Trophoblast cell (in vitro differentiated cells and primary cell): ENCODE measurements at regions not wholly inside any gene's neighbourhood (a gene's known extent, or its start where the extent isn't known, plus 50 kb on each side); places are given as distances from the start of the nearest gene placed in this dataset.
A peak's percentile ranks its signal among the peaks of the same experiment; 100 is the strongest.

ENCODE experiments used
- DNase-seq, 2 donors: peaks; one replicate each; pipeline ENCODE4 v3.0.0-alpha.2; 2016
- H2AFZ ChIP-seq: 2 replicates; pipeline ENCODE4 v1.6.1; 2013; ENCODE audit warnings: low read length, moderate library complexity, mild to moderate bottlenecking; ENCODE audit not compliant: insufficient read depth, poor library complexity
- H2AK5ac ChIP-seq: 2 replicates; pipeline ENCODE4 v1.6.1; 2013; ENCODE audit warnings: mild to moderate bottlenecking, low read length
- H2BK120ac ChIP-seq: 2 replicates; pipeline ENCODE4 v1.6.1; 2013; ENCODE audit warnings: low read length, mild to moderate bottlenecking, moderate library complexity; ENCODE audit not compliant: insufficient read depth, poor library complexity
- H2BK12ac ChIP-seq: 2 replicates; pipeline ENCODE4 v1.6.1; 2013; ENCODE audit warnings: mild to moderate bottlenecking, low read length, moderate library complexity
- H2BK5ac ChIP-seq: 2 replicates; pipeline ENCODE4 v1.6.1; 2013; ENCODE audit warnings: low read length, low read depth, moderate library complexity, mild to moderate bottlenecking; ENCODE audit not compliant: poor library complexity
- H3K14ac ChIP-seq: 2 replicates; pipeline ENCODE4 v1.6.1; 2013; ENCODE audit warnings: mild to moderate bottlenecking, low read length
- H3K18ac ChIP-seq: 2 replicates; pipeline ENCODE4 v1.6.1; 2013; ENCODE audit warnings: mild to moderate bottlenecking, low read length
- H3K23ac ChIP-seq: 2 replicates; pipeline ENCODE4 v1.6.1; 2013; ENCODE audit warnings: low read length
- H3K27ac ChIP-seq: 2 replicates; pipeline ENCODE4 v1.5.1; 2013; ENCODE audit warnings: low read depth, mild to moderate bottlenecking, inconsistent platforms, low read length, moderate library complexity
- H3K27me3 ChIP-seq: 2 replicates; pipeline ENCODE4 v1.6.1; 2013; ENCODE audit warnings: inconsistent platforms, mild to moderate bottlenecking, low read length, moderate library complexity; ENCODE audit not compliant: insufficient read depth
- H3K36me3 ChIP-seq, 2 experiments: 1 replicate in 1 of 2; 2 replicates in 1 of 2; pipeline ENCODE4 v1.6.1; 2013; ENCODE audit warnings: low read length in 2 of 2, mild to moderate bottlenecking in 2 of 2, moderate library complexity in 1 of 2; ENCODE audit not compliant: insufficient read depth in 2 of 2, control insufficient read depth in 1 of 2
- H3K4ac ChIP-seq: 2 replicates; pipeline ENCODE4 v1.6.1; 2013; ENCODE audit warnings: low read depth, mild to moderate bottlenecking, low read length, moderate library complexity
- H3K4me1 ChIP-seq, 2 experiments: 1 replicate in 1 of 2; 2 replicates in 1 of 2; pipeline ENCODE4 v1.6.1; 2013; ENCODE audit warnings: low read length in 2 of 2, mild to moderate bottlenecking in 2 of 2, moderate library complexity in 1 of 2; ENCODE audit not compliant: insufficient read depth in 2 of 2, control insufficient read depth in 1 of 2
- H3K4me2 ChIP-seq: 2 replicates; pipeline ENCODE4 v1.6.1; 2013; ENCODE audit warnings: inconsistent platforms, mild to moderate bottlenecking, low read length, moderate library complexity
- H3K4me3 ChIP-seq: 2 replicates; pipeline ENCODE4 v1.5.1; 2013; ENCODE audit warnings: mild to moderate bottlenecking, low read depth, low read length, inconsistent platforms
- H3K79me1 ChIP-seq: one replicate; pipeline ENCODE4 v1.6.1; 2013; ENCODE audit warnings: low read length
- H3K79me2 ChIP-seq: 2 replicates; pipeline ENCODE4 v1.6.1; 2013; ENCODE audit warnings: low read length, mild to moderate bottlenecking; ENCODE audit not compliant: control insufficient read depth, insufficient read depth, poor library complexity
- H3K9ac ChIP-seq: 2 replicates; pipeline ENCODE4 v1.6.1; 2013; ENCODE audit warnings: mild to moderate bottlenecking, low read length
- H3K9me3 ChIP-seq: 2 replicates; pipeline ENCODE4 v1.6.1; 2013; ENCODE audit warnings: low read depth, mild to moderate bottlenecking, control low read depth, inconsistent platforms, low read length; ENCODE audit not compliant: insufficient read depth
- H4K12ac ChIP-seq: 2 replicates; pipeline ENCODE4 v1.6.1; 2013; ENCODE audit warnings: low read depth, mild to moderate bottlenecking, low read length, moderate library complexity
- H4K8ac ChIP-seq: 2 replicates; pipeline ENCODE4 v1.6.1; 2013; ENCODE audit warnings: low read depth, mild to moderate bottlenecking, low read length, moderate library complexity
- H4K91ac ChIP-seq: one replicate; pipeline ENCODE4 v1.6.1; 2013; ENCODE audit warnings: low read depth, mild to moderate bottlenecking, low read length, moderate library complexity
- WGBS: extraction: QIAGEN DNeasy Blood & Tissue Kit; methylation state at CpG from one replicate; pipeline ENCODE4 v1.1.7; 2013; ENCODE audit warnings: missing lambda C conversion rate; ENCODE audit not compliant: insufficient read length, insufficient coverage; ENCODE audit errors: extremely low coverage; 5-methylcytosine and 5-hydroxymethylcytosine counted together

DNA sequence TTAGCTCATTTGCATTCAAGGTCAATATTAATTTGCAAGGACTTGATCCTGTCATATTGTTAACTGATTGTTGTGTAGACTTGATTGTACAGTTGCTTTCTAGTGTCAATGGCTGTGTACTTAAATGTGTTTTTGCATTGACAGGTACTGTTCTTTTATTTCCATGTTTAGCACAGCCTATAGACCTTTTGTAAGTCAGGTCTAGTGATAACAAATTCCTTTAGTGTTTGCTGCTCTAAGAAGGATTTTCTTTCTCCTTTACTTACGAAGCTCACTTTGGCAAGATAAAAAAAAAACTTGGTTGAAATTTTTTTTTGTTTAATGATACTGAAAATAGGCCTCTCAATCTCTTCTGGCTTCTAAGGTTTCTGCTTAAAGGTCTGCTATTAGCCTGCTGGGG is 942.3 kb downstream of the QKI start:
- no peak overlapping the region for H2BK12ac ChIP-seq
- H3K27ac ChIP-seq = no peak overlapping the region
- no peak overlapping the region for H2BK120ac ChIP-seq
- no peaks in the 10 kb centered on the region for H3K27me3 ChIP-seq
- no peak overlapping the region for H3K4me2 ChIP-seq
- no peak overlapping the region for H2AFZ ChIP-seq
- H2AK5ac ChIP-seq = no peak overlapping the region
- no peak overlapping the region for H2BK5ac ChIP-seq
- no peak overlapping the region for H4K91ac ChIP-seq
- DNase-seq = no peak
- WGBS = no CpG with 5 or more reads among the region's 1 CpG
- no peak overlapping the region for H3K23ac ChIP-seq
- H3K9me3 ChIP-seq = no peaks in the 10 kb centered on the region
- no peaks in the 10 kb centered on the region for H3K4me1 ChIP-seq
- H3K79me1 ChIP-seq = no peaks in the 10 kb centered on the region
- no peak overlapping the region for H4K8ac ChIP-seq
- H3K18ac ChIP-seq = no peak overlapping the region
- H3K36me3 ChIP-seq = no peaks in the 10 kb centered on the region
- H3K9ac ChIP-seq = no peak overlapping the region
- no peaks in the 10 kb centered on the region for H3K79me2 ChIP-seq
- no peak overlapping the region for H4K12ac ChIP-seq
- H3K4ac ChIP-seq = no peak overlapping the region
- no peak overlapping the region for H3K4me3 ChIP-seq
- no peak overlapping the region for H3K14ac ChIP-seq

DNA sequence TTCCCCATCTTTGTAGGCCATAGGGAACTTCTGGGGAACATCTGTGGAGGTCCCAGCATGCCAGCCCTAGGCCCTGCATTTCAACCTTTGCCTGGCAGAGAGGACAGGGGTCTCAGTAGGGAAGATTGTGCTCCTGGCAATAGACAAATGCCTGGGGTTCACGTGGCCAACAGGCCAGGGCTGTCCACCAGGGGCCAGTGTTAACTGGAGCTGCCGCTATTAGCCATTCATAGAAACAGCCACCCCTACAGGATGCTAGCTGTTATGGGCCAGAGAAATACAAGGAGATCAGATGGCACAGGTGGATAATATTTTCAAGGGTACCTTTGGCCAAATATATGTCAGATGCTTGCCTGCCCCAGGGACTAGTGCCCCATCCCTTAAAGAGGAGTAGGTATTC is 932.9 kb downstream of the QKI start:
- no peaks in the 10 kb centered on the region for H3K36me3 ChIP-seq
- H2AFZ ChIP-seq = no peak overlapping the region
- no peak overlapping the region for H3K4me3 ChIP-seq
- no peak overlapping the region for H2AK5ac ChIP-seq
- H3K4ac ChIP-seq = no peak overlapping the region
- no peak overlapping the region for H3K9ac ChIP-seq
- H3K27ac ChIP-seq = no peak overlapping the region
- H2BK5ac ChIP-seq = no peak overlapping the region
- H3K4me2 ChIP-seq = no peak overlapping the region
- no peak overlapping the region for H4K12ac ChIP-seq
- WGBS = no CpG with 5 or more reads among the region's 2 CpGs
- H3K23ac ChIP-seq = no peak overlapping the region
- H3K14ac ChIP-seq = no peak overlapping the region
- H2BK120ac ChIP-seq = no peak overlapping the region
- H3K9me3 ChIP-seq = no peaks in the 10 kb centered on the region
- no peak overlapping the region for H4K91ac ChIP-seq
- no peaks in the 10 kb centered on the region for H3K4me1 ChIP-seq
- H3K79me2 ChIP-seq = no peaks in the 10 kb centered on the region
- no peak for DNase-seq
- H3K79me1 ChIP-seq = no peaks in the 10 kb centered on the region
- H2BK12ac ChIP-seq = no peak overlapping the region
- H3K27me3 ChIP-seq = no peaks in the 10 kb centered on the region
- H4K8ac ChIP-seq = no peak overlapping the region
- H3K18ac ChIP-seq = no peak overlapping the region

DNA sequence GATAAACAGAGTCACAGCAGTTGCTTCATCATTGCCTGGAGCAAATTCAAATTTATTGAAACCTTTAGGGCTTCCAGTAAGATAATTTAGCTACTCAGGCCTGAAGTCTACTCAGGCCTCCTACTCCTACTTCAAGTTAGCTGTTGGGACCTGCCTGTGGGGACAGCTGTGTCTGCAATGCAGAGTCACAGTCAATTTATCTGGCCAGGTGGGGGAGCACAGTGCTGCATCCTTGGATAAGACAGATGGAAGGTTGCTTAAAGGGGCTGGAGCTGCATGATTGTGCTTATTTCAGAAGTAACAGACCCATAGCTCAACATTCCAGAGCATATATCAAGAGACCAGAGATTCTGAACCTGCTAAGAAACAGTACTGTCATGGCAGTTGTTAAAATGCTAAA is 932.1 kb downstream of the QKI start:
- Histone ChIP-seq H3K4me2 (no peak overlapping the region), H3K79me1 (no peaks in the 10 kb centered on the region), H3K27ac (no peak overlapping the region), H3K27me3 (no peaks in the 10 kb centered on the region), H3K4ac (no peak overlapping the region), H3K79me2 (no peaks in the 10 kb centered on the region), H4K12ac (no peak overlapping the region), H4K91ac (no peak overlapping the region), H2AK5ac (no peak overlapping the region), H3K36me3 (no peaks in the 10 kb centered on the region), H3K9me3 (no peaks in the 10 kb centered on the region), H3K9ac (no peak overlapping the region), H3K18ac (no peak overlapping the region), H4K8ac (no peak overlapping the region), H3K23ac (peak overlapping the region; percentile 74), H3K4me1 (no peaks in the 10 kb centered on the region), H2BK5ac (no peak overlapping the region), H3K14ac (no peak overlapping the region), H2BK12ac (no peak overlapping the region), H3K4me3 (no peak overlapping the region), H2AFZ (no peak overlapping the region), H2BK120ac (no peak overlapping the region)
- DNase-seq = no peak

DNA sequence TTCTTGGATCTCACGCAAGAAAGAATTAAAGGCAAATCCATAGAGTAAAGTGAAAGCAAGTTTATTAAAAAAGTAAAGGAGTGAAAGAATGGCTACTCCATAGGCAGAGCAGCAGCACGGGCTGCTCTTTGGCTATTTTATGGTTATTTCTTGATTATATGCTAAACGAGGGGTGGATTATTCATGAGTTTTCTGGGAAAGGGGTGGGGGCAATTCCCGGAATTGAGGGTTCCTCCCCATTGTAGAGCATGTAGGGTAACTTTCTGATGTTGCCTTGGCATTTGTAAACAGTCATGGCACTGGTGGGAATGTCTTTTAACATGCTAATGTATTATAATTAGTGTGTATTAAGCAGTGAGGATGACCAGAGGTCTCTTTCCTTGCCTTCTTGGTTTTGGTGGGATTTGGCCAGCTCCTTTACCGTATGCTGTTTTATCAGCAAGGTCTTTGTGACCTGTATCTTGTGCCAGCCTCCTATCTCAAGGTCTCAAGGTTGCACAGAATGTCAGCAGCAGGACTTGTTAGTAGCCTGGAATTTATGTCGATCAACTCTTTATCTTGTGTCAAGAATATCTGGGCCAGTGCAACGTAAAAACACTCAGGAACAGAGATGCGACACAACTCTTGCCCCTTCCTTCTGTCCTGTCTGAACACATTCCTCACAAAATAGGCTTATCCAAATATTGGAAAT is 931.4 kb downstream of the QKI start:
- Histone ChIP-seq H4K12ac (no peak overlapping the region), H4K8ac (no peak overlapping the region), H3K9ac (no peak overlapping the region), H3K4me3 (no peak overlapping the region), H3K79me2 (no peaks in the 10 kb centered on the region), H3K36me3 (no peaks in the 10 kb centered on the region), H2BK120ac (no peak overlapping the region), H2AK5ac (no peak overlapping the region), H3K4me1 (no peaks in the 10 kb centered on the region), H2AFZ (no peak overlapping the region), H3K4ac (no peak overlapping the region), H3K18ac (no peak overlapping the region), H3K23ac (no peak overlapping the region), H3K4me2 (no peak overlapping the region), H3K27me3 (no peaks in the 10 kb centered on the region), H4K91ac (no peak overlapping the region), H3K79me1 (no peaks in the 10 kb centered on the region), H3K9me3 (no peaks in the 10 kb centered on the region), H2BK5ac (no peak overlapping the region), H3K14ac (no peak overlapping the region), H3K27ac (no peak overlapping the region), H2BK12ac (no peak overlapping the region)
- DNase-seq = no peak
- no CpG with 5 or more reads among the region's 8 CpGs for WGBS
